ENCODE measurements at regions not wholly inside any gene's neighbourhood (a gene's known extent, or its start where the extent isn't known, plus 50 kb on each side); places are given as distances from the start of the nearest gene placed in this dataset.

- Histone ChIP-seq H3K27ac (ENCODE audit: insufficient read depth, low read length) (no peak overlapping the region), H3K9ac (ENCODE audit: insufficient read depth, low read length) (no peak overlapping the region), H3K79me2 (ENCODE audit: control insufficient read depth, insufficient read depth, low read length) (no peaks in the 10 kb centered on the region), H3K9me3 (ENCODE audit: control insufficient read depth, insufficient read depth, low read depth, low read length) (no peaks in the 10 kb centered on the region), H3K4me1 (ENCODE audit: control insufficient read depth, extremely low read depth, insufficient read depth, low read length) (no peaks in the 10 kb centered on the region), H3K36me3 (ENCODE audit: control insufficient read depth, insufficient read depth, low read length) (no peaks in the 10 kb centered on the region), H3K4me3 (replicated peaks in 1 of 4; ENCODE audit: control extremely low read depth in 1 of 4, insufficient read depth in 1 of 4, low read depth in 3 of 4, low read length in 4 of 4) (no peak overlapping the region), H3K4me2 (ENCODE audit: extremely low read depth, insufficient read depth, low read length) (no peak overlapping the region), H4K20me1 (ENCODE audit: control insufficient read depth, extremely low read depth, insufficient read depth, low read length) (no peaks in the 10 kb centered on the region), H3K27me3 (ENCODE audit: control insufficient read depth, insufficient read depth, low read length) (no peaks in the 10 kb centered on the region), H2AFZ (ENCODE audit: low read length) (no peak overlapping the region)
- TF ChIP-seq EZH2 (IDR thresholded peaks at IDR 0.05; ENCODE audit: low read length, missing control alignments) = no peak
- TF ChIP-seq CTCF (conservative IDR thresholded peaks at IDR 0.05 in 1 of 2, IDR thresholded peaks at IDR 0.05 in 1 of 2; ENCODE audit: low read depth in 1 of 2, low read length in 2 of 2) = no peak
- no peak for DNase-seq (ENCODE audit: low read depth in 2 of 2)
Measured at GRCh38 chr14:61992139-61992538, 229.9 kb downstream of the SNAPC1 start.

GRCh38 chr14:61992926-61993325 is 230.7 kb downstream of the SNAPC1 start:
- DNase-seq (ENCODE audit: low read depth in 2 of 2) = no peak
- Histone ChIP-seq H3K4me1 (ENCODE audit: control insufficient read depth, extremely low read depth, insufficient read depth, low read length) (no peaks in the 10 kb centered on the region), H4K20me1 (ENCODE audit: control insufficient read depth, extremely low read depth, insufficient read depth, low read length) (no peaks in the 10 kb centered on the region)

GRCh38 chr14:61994589-61994988 is 232.4 kb downstream of the SNAPC1 start:
- Histone ChIP-seq H3K4me2 (ENCODE audit: extremely low read depth, insufficient read depth, low read length) (no peak overlapping the region), H3K9me3 (ENCODE audit: control insufficient read depth, insufficient read depth, low read depth, low read length) (no peaks in the 10 kb centered on the region), H3K9ac (ENCODE audit: insufficient read depth, low read length) (no peak overlapping the region), H3K36me3 (ENCODE audit: control insufficient read depth, insufficient read depth, low read length) (no peaks in the 10 kb centered on the region), H3K27ac (ENCODE audit: insufficient read depth, low read length) (no peak overlapping the region), H4K20me1 (ENCODE audit: control insufficient read depth, extremely low read depth, insufficient read depth, low read length) (no peaks in the 10 kb centered on the region), H2AFZ (ENCODE audit: low read length) (no peak overlapping the region), H3K4me3 (replicated peaks in 1 of 4; ENCODE audit: control extremely low read depth in 1 of 4, insufficient read depth in 1 of 4, low read depth in 3 of 4, low read length in 4 of 4) (no peak overlapping the region), H3K79me2 (ENCODE audit: control insufficient read depth, insufficient read depth, low read length) (no peaks in the 10 kb centered on the region), H3K4me1 (ENCODE audit: control insufficient read depth, extremely low read depth, insufficient read depth, low read length) (no peaks in the 10 kb centered on the region), H3K27me3 (ENCODE audit: control insufficient read depth, insufficient read depth, low read length) (no peaks in the 10 kb centered on the region)
- TF ChIP-seq CTCF (conservative IDR thresholded peaks at IDR 0.05 in 1 of 2, IDR thresholded peaks at IDR 0.05 in 1 of 2; ENCODE audit: low read depth in 1 of 2, low read length in 2 of 2) (no peak), EZH2 (IDR thresholded peaks at IDR 0.05; ENCODE audit: low read length, missing control alignments) (no peak)
- DNase-seq (ENCODE audit: low read depth in 2 of 2) = no peak

More at GRCh38 chr14:61992926-61993325, 230.7 kb downstream of the SNAPC1 start:
- Histone ChIP-seq H3K36me3 (ENCODE audit: control insufficient read depth, insufficient read depth, low read length) (no peaks in the 10 kb centered on the region), H3K4me2 (ENCODE audit: extremely low read depth, insufficient read depth, low read length) (no peak overlapping the region), H3K27me3 (ENCODE audit: control insufficient read depth, insufficient read depth, low read length) (no peaks in the 10 kb centered on the region), H3K79me2 (ENCODE audit: control insufficient read depth, insufficient read depth, low read length) (no peaks in the 10 kb centered on the region), H3K27ac (ENCODE audit: insufficient read depth, low read length) (no peak overlapping the region), H3K9me3 (ENCODE audit: control insufficient read depth, insufficient read depth, low read depth, low read length) (no peaks in the 10 kb centered on the region), H2AFZ (ENCODE audit: low read length) (no peak overlapping the region), H3K4me3 (replicated peaks in 1 of 4; ENCODE audit: control extremely low read depth in 1 of 4, insufficient read depth in 1 of 4, low read depth in 3 of 4, low read length in 4 of 4) (no peak overlapping the region), H3K9ac (ENCODE audit: insufficient read depth, low read length) (no peak overlapping the region)
- TF ChIP-seq EZH2 (IDR thresholded peaks at IDR 0.05; ENCODE audit: low read length, missing control alignments) (no peak), CTCF (conservative IDR thresholded peaks at IDR 0.05 in 1 of 2, IDR thresholded peaks at IDR 0.05 in 1 of 2; ENCODE audit: low read depth in 1 of 2, low read length in 2 of 2) (no peak)

Measured in fibroblast of lung (primary cell).